Fibroblast of skin of back (primary cell): ENCODE measurements at regions not wholly inside any gene's neighbourhood (a gene's known extent, or its start where the extent isn't known, plus 50 kb on each side); places are given as distances from the start of the nearest gene placed in this dataset.

Experiments used
- DNase-seq: peaks from one replicate; pipeline ENCODE4 v3.0.0-alpha.2; 2013

- no peak for DNase-seq
These were observed 228.7 kb downstream of the REEP3 start for GRCh38 chr10:63749915-63750314.

DNA sequence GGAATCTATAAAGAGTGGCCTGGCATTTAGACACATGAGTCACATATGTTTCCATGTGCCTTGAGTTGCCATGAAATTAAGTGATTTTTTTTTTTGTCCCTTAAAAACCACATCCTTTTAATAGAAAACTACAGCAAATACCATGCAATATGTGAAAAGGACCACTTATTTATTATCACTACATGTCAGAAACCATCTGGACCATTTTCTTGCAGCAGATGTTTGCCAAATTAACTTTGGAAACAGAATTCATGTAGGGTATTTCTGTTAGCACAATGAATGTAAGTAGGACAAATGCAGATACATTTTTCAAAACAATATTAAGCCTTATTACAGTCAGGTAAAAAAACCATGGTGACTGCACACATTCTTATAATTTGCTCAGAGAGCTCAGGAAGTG lies 230.6 kb downstream of the REEP3 start:
- DNase-seq: no peak

DNA sequence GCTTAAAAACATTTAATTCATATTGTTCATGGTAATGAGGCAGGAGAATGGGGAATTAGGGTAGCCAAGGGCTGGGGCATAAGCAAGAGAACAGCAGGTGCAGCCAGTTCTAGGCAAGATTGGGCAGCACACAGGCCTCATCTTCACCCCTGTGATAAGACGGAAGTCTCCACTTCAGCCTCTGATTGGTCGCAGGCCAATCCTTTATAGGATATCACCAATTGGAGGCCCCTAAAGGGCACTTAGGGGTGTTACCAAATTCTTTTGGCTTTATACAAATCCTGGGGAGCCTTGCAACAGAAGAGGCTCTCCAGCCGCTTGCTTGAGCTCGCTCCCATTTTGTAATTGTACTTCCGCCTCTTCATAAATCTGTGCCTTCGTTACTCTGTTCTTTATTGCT lies 231.1 kb downstream of the REEP3 start:
- DNase-seq: no peak

DNA sequence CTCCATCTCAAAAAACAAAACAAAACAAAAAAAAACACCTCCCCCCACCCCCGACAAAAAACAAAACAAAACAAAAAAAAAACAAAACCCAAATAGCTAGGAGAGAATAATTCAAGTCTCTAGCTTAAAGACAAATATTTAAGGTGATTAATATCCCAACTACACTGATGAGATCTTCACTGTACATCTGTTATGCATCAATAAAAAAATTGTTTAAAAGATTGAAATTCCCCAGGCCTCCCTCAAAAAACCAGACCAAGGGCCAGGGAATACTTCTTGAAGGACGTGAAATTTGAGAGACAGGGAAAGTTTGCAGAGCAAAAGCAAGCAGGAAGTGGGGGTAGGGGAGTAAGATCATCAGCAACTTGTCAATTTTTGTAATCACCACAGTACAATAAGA lies 232.6 kb downstream of the REEP3 start:
- DNase-seq: no peak

DNA sequence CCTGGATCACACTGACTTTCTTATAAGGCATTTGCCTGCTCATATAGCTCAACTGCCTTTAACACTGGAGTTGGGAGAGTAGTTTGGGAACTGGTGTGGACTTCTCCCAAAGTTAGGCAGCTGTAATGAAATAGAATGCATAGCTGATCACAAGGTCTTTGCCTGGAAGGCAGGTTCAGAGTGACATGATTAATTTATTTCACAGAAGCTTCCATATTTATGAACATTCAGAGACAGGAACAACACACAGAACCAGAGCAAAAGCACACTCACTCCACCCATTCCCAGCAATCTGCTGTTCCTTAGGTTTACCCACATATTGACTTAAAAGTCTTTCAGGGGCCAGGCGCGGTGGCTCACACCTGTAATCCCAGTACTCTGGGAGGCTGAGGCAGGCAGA lies 234.2 kb downstream of the REEP3 start:
- DNase-seq: no peak

DNA sequence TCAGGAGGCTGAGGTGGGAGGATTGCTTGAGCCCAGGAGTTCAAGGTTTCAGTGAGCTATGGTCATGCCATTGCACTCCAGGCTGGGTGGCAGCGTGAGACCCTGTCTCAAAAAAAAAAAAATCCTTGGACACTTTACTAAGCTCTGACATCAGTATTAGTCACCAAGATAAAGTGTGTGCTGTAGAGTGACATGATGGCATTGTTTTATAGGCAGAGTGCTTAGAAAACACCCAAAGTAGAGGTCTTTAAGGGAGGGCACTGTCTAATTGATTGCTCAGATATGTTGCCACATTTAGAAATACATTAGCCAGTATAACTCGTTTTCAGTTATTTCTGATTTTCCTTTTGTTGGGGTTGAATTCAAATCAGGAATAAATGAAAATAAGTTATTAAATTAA lies 235.9 kb downstream of the REEP3 start:
- DNase-seq: peak; percentile 50

- peak; percentile 74 for DNase-seq
These were observed 236.9 kb downstream of the REEP3 start for GRCh38 chr10:63758080-63758479.

- no peak for DNase-seq
These were observed 238.1 kb downstream of the REEP3 start for GRCh38 chr10:63759335-63759734.

- DNase-seq: peak; percentile 60
These were observed 239.0 kb downstream of the REEP3 start for GRCh38 chr10:63760034-63760707.

DNA sequence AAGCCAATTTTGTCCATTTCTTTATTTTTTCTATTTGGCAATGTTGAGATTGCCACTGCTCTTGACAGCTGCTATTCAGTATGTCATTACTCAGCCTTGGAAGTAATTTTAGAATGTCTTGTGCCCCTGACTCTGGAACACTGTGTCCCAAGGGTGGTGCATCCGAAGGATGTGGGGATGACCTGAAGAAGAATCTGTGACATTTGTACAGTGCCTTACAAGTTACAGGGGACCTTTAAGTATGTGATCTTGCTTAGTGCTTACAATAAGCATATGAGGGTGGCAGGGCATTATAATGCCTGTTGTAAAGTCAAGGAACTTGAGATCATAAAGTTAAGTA lies 239.5 kb downstream of the REEP3 start:
- no peak for DNase-seq

- DNase-seq: no peak
These were observed 240.0 kb downstream of the REEP3 start for GRCh38 chr10:63761243-63761642.

DNA sequence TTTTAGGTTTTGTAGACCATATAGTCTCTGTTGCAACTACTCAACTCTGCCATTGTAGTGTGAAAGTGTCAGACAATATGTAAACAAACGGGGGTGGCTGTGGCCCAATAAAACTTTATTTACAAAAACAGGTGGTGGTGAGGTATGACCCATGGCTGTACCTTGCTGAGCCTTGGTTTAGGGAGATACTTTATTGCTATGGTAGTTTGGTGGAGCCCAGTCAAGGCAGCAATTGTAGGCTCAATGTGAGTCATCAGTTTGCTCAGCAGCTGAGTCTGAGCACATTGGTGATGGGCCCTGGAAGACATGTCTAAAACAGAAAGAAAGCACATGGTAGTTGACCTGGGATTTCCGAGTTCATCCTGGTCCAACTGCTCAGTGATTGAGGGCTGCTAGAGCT lies 242.5 kb downstream of the REEP3 start:
- DNase-seq: peak; percentile 21

DNA sequence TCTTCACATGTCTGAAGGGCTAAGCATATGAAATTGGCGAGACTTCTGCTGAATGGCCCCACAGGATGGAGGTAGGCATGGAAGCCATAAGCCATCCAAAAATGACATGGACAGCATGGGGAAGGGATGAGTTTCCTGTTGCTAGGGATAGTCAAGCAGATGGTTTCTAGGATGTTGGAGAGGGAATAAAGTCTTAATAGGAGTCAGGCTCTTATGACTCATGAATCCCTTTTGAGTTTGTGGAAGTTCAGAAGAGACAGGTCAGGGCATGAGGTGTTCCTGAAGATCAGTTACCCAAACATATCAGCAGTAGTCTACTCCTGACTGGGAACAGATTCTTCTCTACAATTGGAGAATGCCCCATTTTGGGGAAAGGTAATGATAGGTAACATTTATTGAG lies 243.9 kb downstream of the REEP3 start:
- peak; percentile 62 for DNase-seq

DNA sequence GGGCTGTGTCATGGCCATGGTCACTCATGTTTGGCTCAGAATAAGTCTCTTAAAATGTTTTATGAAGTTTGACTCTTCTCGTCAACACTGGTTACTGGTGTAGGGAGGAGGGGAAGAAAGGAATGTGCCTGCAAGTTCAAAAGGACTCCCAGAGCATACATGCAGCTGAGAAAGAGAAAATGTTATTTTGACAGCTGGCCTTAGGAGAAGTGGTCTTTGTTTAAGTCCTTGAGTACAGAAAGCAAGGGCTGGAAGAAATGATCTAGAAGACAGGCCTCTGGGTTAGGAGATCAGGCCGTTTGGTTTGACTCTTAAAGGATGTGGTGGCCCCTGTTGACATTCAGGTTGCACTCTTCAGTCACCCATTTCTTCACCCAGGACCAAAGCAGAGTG lies 245.5 kb downstream of the REEP3 start:
- peak; percentile 85 for DNase-seq

- DNase-seq: peak; percentile 91
These were observed 246.1 kb downstream of the REEP3 start for GRCh38 chr10:63767138-63767801.

GRCh38 chr10:63769367-63769766 lies 248.2 kb downstream of the REEP3 start:
- DNase-seq: no peak

- no peak for DNase-seq
These were observed 249.3 kb downstream of the REEP3 start for GRCh38 chr10:63770523-63770922.

GRCh38 chr10:63772491-63772890 lies 251.3 kb downstream of the REEP3 start:
- no peak for DNase-seq

- no peak for DNase-seq
These were observed 251.9 kb downstream of the REEP3 start for GRCh38 chr10:63773106-63773505.

DNA sequence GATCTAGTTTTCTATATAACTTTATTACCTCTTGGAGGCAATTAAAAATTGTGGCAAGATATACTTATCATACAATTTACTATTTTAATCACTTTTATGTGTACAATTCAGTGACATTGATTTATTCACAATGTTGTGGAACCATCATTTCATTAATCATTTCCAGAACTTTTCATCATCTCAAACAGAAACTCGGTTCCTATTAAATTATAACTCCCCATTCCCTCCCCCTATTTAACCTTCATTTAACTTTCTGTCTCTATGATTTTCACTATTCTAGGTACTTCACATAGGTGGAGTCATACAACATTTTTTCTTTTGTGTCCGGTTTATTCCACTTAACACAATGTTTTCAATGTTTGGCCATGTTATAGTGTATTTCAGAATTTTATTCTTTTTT lies 252.8 kb downstream of the REEP3 start:
- DNase-seq: no peak

DNA sequence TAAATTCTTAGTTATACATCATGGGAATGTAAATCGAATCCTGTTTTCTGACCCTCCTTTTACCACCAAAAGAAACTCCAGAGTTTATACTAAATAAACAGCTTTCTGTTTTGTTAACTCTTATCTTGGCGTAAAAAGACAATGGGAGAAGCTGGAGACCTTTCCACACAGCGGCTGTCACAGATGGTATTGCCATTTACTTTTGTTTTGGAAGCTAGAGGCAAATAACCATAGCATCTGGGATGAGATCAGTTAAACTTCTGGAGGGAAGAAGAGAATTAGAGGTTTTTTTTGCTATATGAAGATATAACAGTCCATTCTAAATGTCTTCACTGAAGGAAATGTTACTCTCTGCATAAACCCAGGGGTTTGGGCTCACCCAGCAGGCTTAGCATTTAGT lies 258.9 kb downstream of the REEP3 start:
- DNase-seq: no peak

- DNase-seq: no peak
These were observed 260.0 kb downstream of the REEP3 start for GRCh38 chr10:63781226-63781625.

DNA sequence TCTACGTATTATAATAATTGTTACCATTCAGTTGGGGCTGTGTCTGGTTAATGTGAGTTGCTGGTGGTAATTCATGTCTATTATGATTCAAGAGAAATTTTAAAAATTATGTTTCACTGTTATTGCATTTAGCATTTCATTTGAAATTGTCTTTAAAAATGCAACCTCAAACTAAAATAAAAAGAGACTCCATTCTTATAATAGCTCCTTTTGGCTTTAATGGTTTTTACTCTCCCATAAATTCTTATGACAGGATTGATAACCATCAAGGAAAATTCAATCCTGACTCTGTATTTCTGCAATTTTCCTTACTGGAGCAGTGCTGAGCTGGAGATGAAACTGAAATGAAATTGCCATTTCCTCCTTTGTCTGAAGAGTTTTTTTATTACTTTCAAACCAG lies 262.7 kb downstream of the REEP3 start:
- DNase-seq: no peak

GRCh38 chr10:63788152-63788821 lies 267.1 kb downstream of the REEP3 start:
- DNase-seq: no peak
